ENCODE measurements at regions not wholly inside any gene's neighbourhood (a gene's known extent, or its start where the extent isn't known, plus 50 kb on each side); places are given as distances from the start of the nearest gene placed in this dataset.
"Not testable (repeated sequence)": the region's sequence is repeated elsewhere in the genome, so short reads cannot be mapped to it uniquely, and the experiment has no call there.

- no peak overlapping the region for H3K4me3 Mint-ChIP-seq (ENCODE audit: low read depth)
These were observed 369.9 kb upstream of the PDE3A start for GRCh38 chr12:19998411-19998810.

GRCh38 chr12:19998961-19999804, 369.2 kb upstream of the PDE3A start:
- intact Hi-C loops (cut with micrococcal nuclease) = no loop called here
- Mint-ChIP-seq H3K4me3 (ENCODE audit: low read depth) (no peak overlapping the region), H3K4me1 (ENCODE audit: low read depth) (no peaks in the 10 kb centered on the region), H3K9me3 (peaks cover 8% of the 10 kb centered on the region), H3K27ac (no peak overlapping the region), H3K27me3 (ENCODE audit: low read depth) (no peaks in the 10 kb centered on the region), H3K36me3 (ENCODE audit: low read depth) (no peaks in the 10 kb centered on the region)
- no peak for DNase-seq (ENCODE audit: low spot score)

More at GRCh38 chr12:19998411-19998810, 369.9 kb upstream of the PDE3A start:
- H3K4me1 Mint-ChIP-seq (ENCODE audit: low read depth) = no peaks in the 10 kb centered on the region
- intact Hi-C loops (cut with micrococcal nuclease) = no loop called here
- H3K36me3 Mint-ChIP-seq (ENCODE audit: low read depth) = no peaks in the 10 kb centered on the region
- DNase-seq (ENCODE audit: low spot score) = no peak
- peaks cover 10% of the 10 kb centered on the region for H3K9me3 Mint-ChIP-seq
- no peak overlapping the region for H3K27ac Mint-ChIP-seq
- no peaks in the 10 kb centered on the region for H3K27me3 Mint-ChIP-seq (ENCODE audit: low read depth)

- intact Hi-C loops (cut with micrococcal nuclease) = no loop called here
- Mint-ChIP-seq H3K9me3 (peaks cover 8% of the 10 kb centered on the region), H3K27ac (no peak overlapping the region)
These were observed 368.6 kb upstream of the PDE3A start for GRCh38 chr12:19999805-20000138.

GRCh38 chr12:20000229-20000849, 368.0 kb upstream of the PDE3A start:
- no peak overlapping the region for H3K27ac Mint-ChIP-seq
- DNase-seq (ENCODE audit: low spot score) = no peak

More at GRCh38 chr12:19999805-20000138, 368.6 kb upstream of the PDE3A start:
- Mint-ChIP-seq H3K4me1 (ENCODE audit: low read depth) (no peaks in the 10 kb centered on the region), H3K36me3 (ENCODE audit: low read depth) (no peaks in the 10 kb centered on the region), H3K27me3 (ENCODE audit: low read depth) (no peaks in the 10 kb centered on the region), H3K4me3 (ENCODE audit: low read depth) (no peak overlapping the region)
- no peak for DNase-seq (ENCODE audit: low spot score)

GRCh38 chr12:20003252-20003651, 365.1 kb upstream of the PDE3A start:
- intact Hi-C loops (cut with micrococcal nuclease) = no loop called here
- Mint-ChIP-seq H3K4me1 (ENCODE audit: low read depth) (no peaks in the 10 kb centered on the region), H3K27me3 (ENCODE audit: low read depth) (no peaks in the 10 kb centered on the region), H3K9me3 (peaks cover 8% of the 10 kb centered on the region), H3K4me3 (ENCODE audit: low read depth) (no peak overlapping the region), H3K27ac (no peak overlapping the region), H3K36me3 (ENCODE audit: low read depth) (no peaks in the 10 kb centered on the region)
- no peak for DNase-seq (ENCODE audit: low spot score)

More at GRCh38 chr12:20000229-20000849, 368.0 kb upstream of the PDE3A start:
- Mint-ChIP-seq H3K36me3 (ENCODE audit: low read depth) (no peaks in the 10 kb centered on the region), H3K27me3 (ENCODE audit: low read depth) (no peaks in the 10 kb centered on the region), H3K9me3 (peaks cover 8% of the 10 kb centered on the region), H3K4me3 (ENCODE audit: low read depth) (no peak overlapping the region), H3K4me1 (ENCODE audit: low read depth) (no peaks in the 10 kb centered on the region)
- intact Hi-C loops (cut with micrococcal nuclease) = no loop called here

GRCh38 chr12:20004952-20005351, 363.4 kb upstream of the PDE3A start:
- Mint-ChIP-seq H3K9me3 (peaks cover 10% of the 10 kb centered on the region), H3K27ac (no peak overlapping the region)
- intact Hi-C loops (cut with micrococcal nuclease) = no loop called here

GRCh38 chr12:20006871-20007730, 361.2 kb upstream of the PDE3A start:
- intact Hi-C loops (cut with micrococcal nuclease) = no loop called here
- no peak overlapping the region for H3K27ac Mint-ChIP-seq
- H3K36me3 Mint-ChIP-seq (ENCODE audit: low read depth) = no peaks in the 10 kb centered on the region
- H3K27me3 Mint-ChIP-seq (ENCODE audit: low read depth) = no peaks in the 10 kb centered on the region
- H3K9me3 Mint-ChIP-seq = peaks cover 17% of the 10 kb centered on the region
- no peaks in the 10 kb centered on the region for H3K4me1 Mint-ChIP-seq (ENCODE audit: low read depth)
- no peak overlapping the region for H3K4me3 Mint-ChIP-seq (ENCODE audit: low read depth)
- DNase-seq (ENCODE audit: low spot score) = no peak

More at GRCh38 chr12:20004952-20005351, 363.4 kb upstream of the PDE3A start:
- Mint-ChIP-seq H3K4me3 (ENCODE audit: low read depth) (no peak overlapping the region), H3K27me3 (ENCODE audit: low read depth) (no peaks in the 10 kb centered on the region), H3K4me1 (ENCODE audit: low read depth) (no peaks in the 10 kb centered on the region), H3K36me3 (ENCODE audit: low read depth) (no peaks in the 10 kb centered on the region)
- no peak for DNase-seq (ENCODE audit: low spot score)

GRCh38 chr12:20009965-20010364, 358.4 kb upstream of the PDE3A start:
- H3K9me3 Mint-ChIP-seq = peaks cover 12% of the 10 kb centered on the region
- H3K36me3 Mint-ChIP-seq (ENCODE audit: low read depth); intact Hi-C loops (cut with micrococcal nuclease); H3K4me3 Mint-ChIP-seq (ENCODE audit: low read depth); H3K4me1 Mint-ChIP-seq (ENCODE audit: low read depth); H3K27ac Mint-ChIP-seq; DNase-seq (ENCODE audit: low spot score); H3K27me3 Mint-ChIP-seq (ENCODE audit: low read depth): not testable (repeated sequence)

GRCh38 chr12:20011200-20011599, 357.1 kb upstream of the PDE3A start:
- H3K27me3 Mint-ChIP-seq (ENCODE audit: low read depth) = no peaks in the 10 kb centered on the region
- DNase-seq (ENCODE audit: low spot score) = no peak
- no peaks in the 10 kb centered on the region for H3K36me3 Mint-ChIP-seq (ENCODE audit: low read depth)
- H3K4me1 Mint-ChIP-seq (ENCODE audit: low read depth) = no peaks in the 10 kb centered on the region
- no peak overlapping the region for H3K27ac Mint-ChIP-seq
- no peak overlapping the region for H3K4me3 Mint-ChIP-seq (ENCODE audit: low read depth)
- intact Hi-C loops (cut with micrococcal nuclease) = no loop called here
- peaks cover 12% of the 10 kb centered on the region for H3K9me3 Mint-ChIP-seq

- no peak overlapping the region for H3K27ac Mint-ChIP-seq
- intact Hi-C loops (cut with micrococcal nuclease) = no loop called here
- no peak for DNase-seq (ENCODE audit: low spot score)
- no peaks in the 10 kb centered on the region for H3K4me1 Mint-ChIP-seq (ENCODE audit: low read depth)
- H3K27me3 Mint-ChIP-seq (ENCODE audit: low read depth) = no peaks in the 10 kb centered on the region
- H3K4me3 Mint-ChIP-seq (ENCODE audit: low read depth) = no peak overlapping the region
- H3K36me3 Mint-ChIP-seq (ENCODE audit: low read depth) = no peaks in the 10 kb centered on the region
- H3K9me3 Mint-ChIP-seq = peaks cover 4% of the 10 kb centered on the region
These were observed 350.5 kb upstream of the PDE3A start for GRCh38 chr12:20017802-20018201.

GRCh38 chr12:20018406-20018805, 349.9 kb upstream of the PDE3A start:
- Mint-ChIP-seq H3K4me3 (ENCODE audit: low read depth) (no peak overlapping the region), H3K36me3 (ENCODE audit: low read depth) (no peaks in the 10 kb centered on the region), H3K27ac (no peak overlapping the region), H3K27me3 (ENCODE audit: low read depth) (no peaks in the 10 kb centered on the region), H3K9me3 (peaks cover 4% of the 10 kb centered on the region), H3K4me1 (ENCODE audit: low read depth) (no peaks in the 10 kb centered on the region)
- intact Hi-C loops (cut with micrococcal nuclease) = no loop called here
- no peak for DNase-seq (ENCODE audit: low spot score)

- intact Hi-C loops (cut with micrococcal nuclease) = no loop called here
- DNase-seq (ENCODE audit: low spot score) = no peak
- Mint-ChIP-seq H3K27me3 (ENCODE audit: low read depth) (no peaks in the 10 kb centered on the region), H3K9me3 (peaks cover 5% of the 10 kb centered on the region), H3K27ac (no peak overlapping the region), H3K4me1 (ENCODE audit: low read depth) (no peaks in the 10 kb centered on the region), H3K36me3 (ENCODE audit: low read depth) (no peaks in the 10 kb centered on the region), H3K4me3 (ENCODE audit: low read depth) (no peak overlapping the region)
These were observed 344.1 kb upstream of the PDE3A start for GRCh38 chr12:20024194-20024593.

- Mint-ChIP-seq H3K36me3 (ENCODE audit: low read depth) (no peaks in the 10 kb centered on the region), H3K9me3 (peaks cover 5% of the 10 kb centered on the region), H3K4me3 (ENCODE audit: low read depth) (no peak overlapping the region), H3K27ac (no peak overlapping the region), H3K4me1 (ENCODE audit: low read depth) (no peaks in the 10 kb centered on the region), H3K27me3 (ENCODE audit: low read depth) (no peaks in the 10 kb centered on the region)
- intact Hi-C loops (cut with micrococcal nuclease) = no loop called here
- DNase-seq (ENCODE audit: low spot score) = no peak
These were observed 340.3 kb upstream of the PDE3A start for GRCh38 chr12:20028033-20028432.
